ENCODE measurements at regions not wholly inside any gene's neighbourhood (a gene's known extent, or its start where the extent isn't known, plus 50 kb on each side); places are given as distances from the start of the nearest gene placed in this dataset.
A peak's percentile ranks its signal among the peaks of the same experiment; 100 is the strongest.

- TF ChIP-seq OSR1 (CRISPR knock-in tag; IDR thresholded peaks at IDR 0.05): no peak
- TF ChIP-seq CSDC2 (CRISPR knock-in tag; IDR thresholded peaks at IDR 0.05): peak; percentile 34; the same call in 1 of the 2 replicates
- no peak for TF ChIP-seq ZFP3 (CRISPR knock-in tag; IDR thresholded peaks at IDR 0.05)
- no peak for TF ChIP-seq ZC3H10 (CRISPR knock-in tag; IDR thresholded peaks at IDR 0.05)
- 0 out of 2 replicates have a peak, but pooled peaks have one; percentile 34 for TF ChIP-seq ESRRG (CRISPR knock-in tag; IDR thresholded peaks at IDR 0.05)
- TF ChIP-seq TCF4 (CRISPR knock-in tag; IDR thresholded peaks at IDR 0.05; ENCODE audit: borderline replicate concordance): no peak
- TF ChIP-seq ISL1 (CRISPR knock-in tag; IDR thresholded peaks at IDR 0.05): peak; percentile 97
- TF ChIP-seq ZNF8 (CRISPR knock-in tag; IDR thresholded peaks at IDR 0.05): peak; percentile 9; the same call in 1 of the 2 replicates
- TF ChIP-seq RARB (CRISPR knock-in tag; IDR thresholded peaks at IDR 0.05): no peak
- TF ChIP-seq, protein P1, sequence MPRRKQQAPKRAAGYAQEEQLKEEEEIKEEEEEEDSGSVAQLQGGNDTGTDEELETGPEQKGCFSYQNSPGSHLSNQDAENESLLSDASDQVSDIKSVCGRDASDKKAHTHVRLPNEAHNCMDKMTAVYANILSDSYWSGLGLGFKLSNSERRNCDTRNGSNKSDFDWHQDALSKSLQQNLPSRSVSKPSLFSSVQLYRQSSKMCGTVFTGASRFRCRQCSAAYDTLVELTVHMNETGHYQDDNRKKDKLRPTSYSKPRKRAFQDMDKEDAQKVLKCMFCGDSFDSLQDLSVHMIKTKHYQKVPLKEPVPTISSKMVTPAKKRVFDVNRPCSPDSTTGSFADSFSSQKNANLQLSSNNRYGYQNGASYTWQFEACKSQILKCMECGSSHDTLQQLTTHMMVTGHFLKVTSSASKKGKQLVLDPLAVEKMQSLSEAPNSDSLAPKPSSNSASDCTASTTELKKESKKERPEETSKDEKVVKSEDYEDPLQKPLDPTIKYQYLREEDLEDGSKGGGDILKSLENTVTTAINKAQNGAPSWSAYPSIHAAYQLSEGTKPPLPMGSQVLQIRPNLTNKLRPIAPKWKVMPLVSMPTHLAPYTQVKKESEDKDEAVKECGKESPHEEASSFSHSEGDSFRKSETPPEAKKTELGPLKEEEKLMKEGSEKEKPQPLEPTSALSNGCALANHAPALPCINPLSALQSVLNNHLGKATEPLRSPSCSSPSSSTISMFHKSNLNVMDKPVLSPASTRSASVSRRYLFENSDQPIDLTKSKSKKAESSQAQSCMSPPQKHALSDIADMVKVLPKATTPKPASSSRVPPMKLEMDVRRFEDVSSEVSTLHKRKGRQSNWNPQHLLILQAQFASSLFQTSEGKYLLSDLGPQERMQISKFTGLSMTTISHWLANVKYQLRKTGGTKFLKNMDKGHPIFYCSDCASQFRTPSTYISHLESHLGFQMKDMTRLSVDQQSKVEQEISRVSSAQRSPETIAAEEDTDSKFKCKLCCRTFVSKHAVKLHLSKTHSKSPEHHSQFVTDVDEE (CRISPR knock-in tag; IDR thresholded peaks at IDR 0.05): 0 out of 2 replicates have a peak, but pooled peaks have one; percentile 53
- peak; percentile 56; the same call in 1 of the 2 replicates for TF ChIP-seq CREB5 (CRISPR knock-in tag; IDR thresholded peaks at IDR 0.05; ENCODE audit: low read depth)
- TF ChIP-seq, protein P2, sequence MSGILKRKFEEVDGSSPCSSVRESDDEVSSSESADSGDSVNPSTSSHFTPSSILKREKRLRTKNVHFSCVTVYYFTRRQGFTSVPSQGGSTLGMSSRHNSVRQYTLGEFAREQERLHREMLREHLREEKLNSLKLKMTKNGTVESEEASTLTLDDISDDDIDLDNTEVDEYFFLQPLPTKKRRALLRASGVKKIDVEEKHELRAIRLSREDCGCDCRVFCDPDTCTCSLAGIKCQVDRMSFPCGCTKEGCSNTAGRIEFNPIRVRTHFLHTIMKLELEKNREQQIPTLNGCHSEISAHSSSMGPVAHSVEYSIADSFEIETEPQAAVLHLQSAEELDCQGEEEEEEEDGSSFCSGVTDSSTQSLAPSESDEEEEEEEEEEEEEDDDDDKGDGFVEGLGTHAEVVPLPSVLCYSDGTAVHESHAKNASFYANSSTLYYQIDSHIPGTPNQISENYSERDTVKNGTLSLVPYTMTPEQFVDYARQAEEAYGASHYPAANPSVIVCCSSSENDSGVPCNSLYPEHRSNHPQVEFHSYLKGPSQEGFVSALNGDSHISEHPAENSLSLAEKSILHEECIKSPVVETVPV (CRISPR knock-in tag; IDR thresholded peaks at IDR 0.05): no peak
- TF ChIP-seq ZNF565 (CRISPR knock-in tag; conservative IDR thresholded peaks at IDR 0.05; ENCODE audit: low read depth): 0 out of 2 replicates have a peak, but pooled peaks have one; percentile 13
Observed at GRCh38 chr17:33389504-33390135, 96.5 kb upstream of the ASIC2 start.
